ENCODE measurements at regions not wholly inside any gene's neighbourhood (a gene's known extent, or its start where the extent isn't known, plus 50 kb on each side); places are given as distances from the start of the nearest gene placed in this dataset.

GRCh38 chr13:104387510-104387909 lies 1321.3 kb upstream of the SLC10A2 start:
- H3K27ac Mint-ChIP-seq: no peak overlapping the region
- no peaks in the 10 kb centered on the region for H3K27me3 Mint-ChIP-seq
- Histone ChIP-seq H3K36me3 (ENCODE audit: control insufficient read depth in 2 of 2, extremely low read depth in 1 of 2, insufficient read depth in 1 of 2, low read length in 1 of 2) (no peaks in the 10 kb centered on the region), H3K4me1 (ENCODE audit: control insufficient read depth in 1 of 2, extremely low read depth in 1 of 2, insufficient read depth in 2 of 2, low read length in 2 of 2) (no peaks in the 10 kb centered on the region), H3K4me3 (ENCODE audit: control insufficient read depth in 1 of 2, extremely low read depth in 1 of 2, low read length in 1 of 2) (no peak overlapping the region), H3K27ac (ENCODE audit: low read length) (no peak overlapping the region), H3K9me3 (no peaks in the 10 kb centered on the region), H3K27me3 (replicated peaks in 1 of 2; ENCODE audit: control insufficient read depth in 2 of 2, extremely low read depth in 1 of 2, insufficient read depth in 2 of 2, low read length in 1 of 2) (no peaks in the 10 kb centered on the region)
- ChIA-PET CTCF (no interaction called here), POLR2A (no interaction called here)
- no peak overlapping the region for H3K4me3 Mint-ChIP-seq
- no peaks in the 10 kb centered on the region for H3K4me1 Mint-ChIP-seq
- no peaks in the 10 kb centered on the region for H3K36me3 Mint-ChIP-seq
- WGBS (ENCODE audit: insufficient coverage): no CpG with 5 or more reads among the region's 3 CpGs
- peaks cover 3 to 16% (median 13%) of the 10 kb centered on the region in 3 donors for H3K9me3 Mint-ChIP-seq
- no peak for DNase-seq
- ATAC-seq (replicated peaks in 1 of 4): no peak

GRCh38 chr13:104385404-104385803 lies 1319.2 kb upstream of the SLC10A2 start:
- Mint-ChIP-seq H3K4me3 (no peak overlapping the region), H3K36me3 (no peaks in the 10 kb centered on the region), H3K4me1 (no peaks in the 10 kb centered on the region), H3K9me3 (peaks cover 0 to 11% (median 8%) of the 10 kb centered on the region in 3 donors), H3K27ac (no peak overlapping the region), H3K27me3 (no peaks in the 10 kb centered on the region)
- CTCF ChIA-PET: no interaction called here
- POLR2A ChIA-PET: no interaction called here
- Histone ChIP-seq H3K27ac (ENCODE audit: low read length) (no peak overlapping the region), H3K4me1 (ENCODE audit: control insufficient read depth in 1 of 2, extremely low read depth in 1 of 2, insufficient read depth in 2 of 2, low read length in 2 of 2) (no peaks in the 10 kb centered on the region), H3K9me3 (no peaks in the 10 kb centered on the region), H3K27me3 (replicated peaks in 1 of 2; ENCODE audit: control insufficient read depth in 2 of 2, extremely low read depth in 1 of 2, insufficient read depth in 2 of 2, low read length in 1 of 2) (no peaks in the 10 kb centered on the region), H3K4me3 (ENCODE audit: control insufficient read depth in 1 of 2, extremely low read depth in 1 of 2, low read length in 1 of 2) (no peak overlapping the region), H3K36me3 (ENCODE audit: control insufficient read depth in 2 of 2, extremely low read depth in 1 of 2, insufficient read depth in 1 of 2, low read length in 1 of 2) (no peaks in the 10 kb centered on the region)
- no peak for ATAC-seq (replicated peaks in 1 of 4)
- WGBS (ENCODE audit: insufficient coverage): no CpG with 5 or more reads among the region's 2 CpGs
- DNase-seq: no peak

- Histone ChIP-seq H3K4me3 (ENCODE audit: control insufficient read depth in 1 of 2, extremely low read depth in 1 of 2, low read length in 1 of 2) (no peak overlapping the region), H3K27me3 (replicated peaks in 1 of 2; ENCODE audit: control insufficient read depth in 2 of 2, extremely low read depth in 1 of 2, insufficient read depth in 2 of 2, low read length in 1 of 2) (no peaks in the 10 kb centered on the region), H3K4me1 (ENCODE audit: control insufficient read depth in 1 of 2, extremely low read depth in 1 of 2, insufficient read depth in 2 of 2, low read length in 2 of 2) (no peaks in the 10 kb centered on the region), H3K9me3 (no peaks in the 10 kb centered on the region), H3K36me3 (ENCODE audit: control insufficient read depth in 2 of 2, extremely low read depth in 1 of 2, insufficient read depth in 1 of 2, low read length in 1 of 2) (no peaks in the 10 kb centered on the region), H3K27ac (ENCODE audit: low read length) (no peak overlapping the region)
- POLR2A ChIA-PET: no interaction called here
- CTCF ChIA-PET: no interaction called here
- Mint-ChIP-seq H3K36me3 (no peaks in the 10 kb centered on the region), H3K9me3 (peaks cover 0 to 10% (median 8%) of the 10 kb centered on the region in 3 donors), H3K4me1 (no peaks in the 10 kb centered on the region), H3K4me3 (no peak overlapping the region), H3K27ac (no peak overlapping the region), H3K27me3 (no peaks in the 10 kb centered on the region)
- no CpG with 5 or more reads among the region's 1 CpG for WGBS (ENCODE audit: insufficient coverage)
- DNase-seq (no peak), ATAC-seq (replicated peaks in 1 of 4) (no peak)
Observed at GRCh38 chr13:104382951-104383350, 1316.7 kb upstream of the SLC10A2 start.

GRCh38 chr13:104376588-104376987 lies 1310.4 kb upstream of the SLC10A2 start:
- Mint-ChIP-seq H3K27ac (no peak overlapping the region), H3K27me3 (no peaks in the 10 kb centered on the region), H3K9me3 (peaks cover 0 to 8% (median 3%) of the 10 kb centered on the region in 3 donors), H3K4me1 (no peaks in the 10 kb centered on the region), H3K4me3 (no peak overlapping the region), H3K36me3 (no peaks in the 10 kb centered on the region)
- no peaks in the 10 kb centered on the region for H3K9me3 ChIP-seq
- no peak overlapping the region for H3K4me3 ChIP-seq (ENCODE audit: control insufficient read depth in 1 of 2, extremely low read depth in 1 of 2, low read length in 1 of 2)
- ATAC-seq (replicated peaks in 1 of 4) (no peak), DNase-seq (no peak)
- H3K4me1 ChIP-seq (ENCODE audit: control insufficient read depth in 1 of 2, extremely low read depth in 1 of 2, insufficient read depth in 2 of 2, low read length in 2 of 2): no peaks in the 10 kb centered on the region
- no CpG with 5 or more reads among the region's 1 CpG for WGBS (ENCODE audit: insufficient coverage)
- CTCF ChIA-PET: no interaction called here
- no peak overlapping the region for H3K27ac ChIP-seq (ENCODE audit: low read length)
- no peaks in the 10 kb centered on the region for H3K27me3 ChIP-seq (replicated peaks in 1 of 2; ENCODE audit: control insufficient read depth in 2 of 2, extremely low read depth in 1 of 2, insufficient read depth in 2 of 2, low read length in 1 of 2)
- H3K36me3 ChIP-seq (ENCODE audit: control insufficient read depth in 2 of 2, extremely low read depth in 1 of 2, insufficient read depth in 1 of 2, low read length in 1 of 2): no peaks in the 10 kb centered on the region
- POLR2A ChIA-PET: no interaction called here

GRCh38 chr13:104375614-104376013 lies 1309.4 kb upstream of the SLC10A2 start:
- Histone ChIP-seq H3K4me1 (ENCODE audit: control insufficient read depth in 1 of 2, extremely low read depth in 1 of 2, insufficient read depth in 2 of 2, low read length in 2 of 2) (no peaks in the 10 kb centered on the region), H3K27me3 (replicated peaks in 1 of 2; ENCODE audit: control insufficient read depth in 2 of 2, extremely low read depth in 1 of 2, insufficient read depth in 2 of 2, low read length in 1 of 2) (no peaks in the 10 kb centered on the region), H3K9me3 (no peaks in the 10 kb centered on the region), H3K27ac (ENCODE audit: low read length) (no peak overlapping the region), H3K36me3 (ENCODE audit: control insufficient read depth in 2 of 2, extremely low read depth in 1 of 2, insufficient read depth in 1 of 2, low read length in 1 of 2) (no peaks in the 10 kb centered on the region), H3K4me3 (ENCODE audit: control insufficient read depth in 1 of 2, extremely low read depth in 1 of 2, low read length in 1 of 2) (no peak overlapping the region)
- ChIA-PET POLR2A (no interaction called here), CTCF (no interaction called here)
- no peak overlapping the region for H3K27ac Mint-ChIP-seq
- no peak for ATAC-seq (replicated peaks in 1 of 4)
- no peak for DNase-seq
- peaks cover 0 to 8% (median 3%) of the 10 kb centered on the region in 3 donors for H3K9me3 Mint-ChIP-seq
- H3K4me1 Mint-ChIP-seq: no peaks in the 10 kb centered on the region
- no peak overlapping the region for H3K4me3 Mint-ChIP-seq
- no peaks in the 10 kb centered on the region for H3K27me3 Mint-ChIP-seq
- WGBS (ENCODE audit: insufficient coverage): no CpG with 5 or more reads among the region's 1 CpG
- no peaks in the 10 kb centered on the region for H3K36me3 Mint-ChIP-seq

- ChIA-PET CTCF (no interaction called here), POLR2A (no interaction called here)
- H3K27ac ChIP-seq (ENCODE audit: low read length): no peak overlapping the region
- DNase-seq (no peak), ATAC-seq (replicated peaks in 1 of 4) (no peak)
- Mint-ChIP-seq H3K9me3 (peaks cover 0 to 4% (median 0%) of the 10 kb centered on the region in 3 donors), H3K27ac (no peak overlapping the region), H3K27me3 (no peaks in the 10 kb centered on the region), H3K36me3 (no peaks in the 10 kb centered on the region), H3K4me1 (no peaks in the 10 kb centered on the region), H3K4me3 (no peak overlapping the region)
- H3K27me3 ChIP-seq (replicated peaks in 1 of 2; ENCODE audit: control insufficient read depth in 2 of 2, extremely low read depth in 1 of 2, insufficient read depth in 2 of 2, low read length in 1 of 2): no peaks in the 10 kb centered on the region
- H3K36me3 ChIP-seq (ENCODE audit: control insufficient read depth in 2 of 2, extremely low read depth in 1 of 2, insufficient read depth in 1 of 2, low read length in 1 of 2): no peaks in the 10 kb centered on the region
- no peak overlapping the region for H3K4me3 ChIP-seq (ENCODE audit: control insufficient read depth in 1 of 2, extremely low read depth in 1 of 2, low read length in 1 of 2)
- no peaks in the 10 kb centered on the region for H3K9me3 ChIP-seq
- H3K4me1 ChIP-seq (ENCODE audit: control insufficient read depth in 1 of 2, extremely low read depth in 1 of 2, insufficient read depth in 2 of 2, low read length in 2 of 2): no peaks in the 10 kb centered on the region
- 86% methylated on average over 2 of the region's 6 CpGs for WGBS (ENCODE audit: insufficient coverage)
Observed at GRCh38 chr13:104372095-104372655, 1306.0 kb upstream of the SLC10A2 start.

GRCh38 chr13:104365430-104365829 lies 1299.2 kb upstream of the SLC10A2 start:
- Mint-ChIP-seq H3K4me1 (no peaks in the 10 kb centered on the region), H3K27ac (no peak overlapping the region), H3K4me3 (no peak overlapping the region), H3K36me3 (no peaks in the 10 kb centered on the region), H3K9me3 (peaks cover 0 to 10% (median 6%) of the 10 kb centered on the region in 3 donors), H3K27me3 (no peaks in the 10 kb centered on the region)
- POLR2A ChIA-PET: no interaction called here
- ATAC-seq (replicated peaks in 1 of 4): no peak
- CTCF ChIA-PET: no interaction called here
- no peak overlapping the region for H3K4me3 ChIP-seq (ENCODE audit: control insufficient read depth in 1 of 2, extremely low read depth in 1 of 2, low read length in 1 of 2)
- H3K36me3 ChIP-seq (ENCODE audit: control insufficient read depth in 2 of 2, extremely low read depth in 1 of 2, insufficient read depth in 1 of 2, low read length in 1 of 2): no peaks in the 10 kb centered on the region
- no peaks in the 10 kb centered on the region for H3K27me3 ChIP-seq (replicated peaks in 1 of 2; ENCODE audit: control insufficient read depth in 2 of 2, extremely low read depth in 1 of 2, insufficient read depth in 2 of 2, low read length in 1 of 2)
- WGBS (ENCODE audit: insufficient coverage): 86% methylated on average over 2 of the region's 2 CpGs
- no peak overlapping the region for H3K27ac ChIP-seq (ENCODE audit: low read length)
- no peaks in the 10 kb centered on the region for H3K4me1 ChIP-seq (ENCODE audit: control insufficient read depth in 1 of 2, extremely low read depth in 1 of 2, insufficient read depth in 2 of 2, low read length in 2 of 2)
- no peak for DNase-seq
- no peaks in the 10 kb centered on the region for H3K9me3 ChIP-seq
